GM04504 (cell line): ENCODE measurements at regions not wholly inside any gene's neighbourhood (a gene's known extent, or its start where the extent isn't known, plus 50 kb on each side); places are given as distances from the start of the nearest gene placed in this dataset.
"Not testable (repeated sequence)": the region's sequence is repeated elsewhere in the genome, so short reads cannot be mapped to it uniquely, and the experiment has no call there.

Experiments used
- DNase-seq: peaks from one replicate; pipeline ENCODE4 v3.0.0-alpha.2; 2012; ENCODE audit warnings: low read depth

DNA sequence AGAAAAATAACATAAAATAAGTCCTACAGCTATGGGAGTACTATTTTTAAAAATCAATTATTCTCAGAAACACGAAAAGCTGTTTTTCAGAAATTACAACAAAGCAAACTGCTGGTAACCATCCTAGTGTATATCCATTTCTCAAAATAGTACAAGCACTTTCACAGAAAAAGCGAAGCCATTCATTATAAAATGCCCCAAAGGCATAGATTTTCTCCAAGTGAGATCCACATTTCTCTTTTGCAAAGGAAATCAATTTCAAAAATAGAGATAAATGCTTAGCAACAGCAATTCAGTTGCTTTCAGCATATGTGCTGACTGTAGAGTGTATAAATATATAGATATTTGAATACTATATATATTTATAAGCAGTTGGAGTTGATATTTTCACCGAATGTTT is 1266.3 kb downstream of the SI start:
- no peak for DNase-seq

DNA sequence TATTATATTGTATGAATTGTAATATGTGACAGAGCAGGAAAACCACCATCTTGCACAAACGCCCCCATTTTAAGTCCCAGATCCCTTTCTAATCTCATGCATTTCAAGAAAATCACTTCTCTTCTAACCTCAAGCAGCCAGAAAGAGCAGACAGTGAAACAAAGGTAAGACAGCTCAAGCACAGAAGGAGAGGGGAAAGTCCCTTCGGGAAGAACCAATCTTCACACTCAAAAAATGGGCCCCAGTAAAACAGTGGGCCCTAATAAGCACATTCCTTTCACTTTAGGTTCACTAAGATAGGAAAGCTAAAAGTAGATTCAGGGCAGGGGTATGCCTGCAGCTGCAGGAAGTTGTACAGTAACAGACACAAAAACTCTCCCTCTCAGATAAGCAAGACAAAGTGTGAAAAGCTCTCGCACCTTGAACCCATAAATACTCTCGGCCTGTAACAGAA is 1268.7 kb downstream of the SI start:
- no peak for DNase-seq

- no peak for DNase-seq
Observed at GRCh38 chr3:163786416-163786815, 1291.9 kb downstream of the SI start.

- no peak for DNase-seq
Observed at GRCh38 chr3:163785693-163786092, 1292.6 kb downstream of the SI start.

- DNase-seq: no peak
Observed at GRCh38 chr3:163779396-163780344, 1298.6 kb downstream of the SI start.

- no peak for DNase-seq
Observed at GRCh38 chr3:163776743-163777142, 1301.6 kb downstream of the SI start.

DNA sequence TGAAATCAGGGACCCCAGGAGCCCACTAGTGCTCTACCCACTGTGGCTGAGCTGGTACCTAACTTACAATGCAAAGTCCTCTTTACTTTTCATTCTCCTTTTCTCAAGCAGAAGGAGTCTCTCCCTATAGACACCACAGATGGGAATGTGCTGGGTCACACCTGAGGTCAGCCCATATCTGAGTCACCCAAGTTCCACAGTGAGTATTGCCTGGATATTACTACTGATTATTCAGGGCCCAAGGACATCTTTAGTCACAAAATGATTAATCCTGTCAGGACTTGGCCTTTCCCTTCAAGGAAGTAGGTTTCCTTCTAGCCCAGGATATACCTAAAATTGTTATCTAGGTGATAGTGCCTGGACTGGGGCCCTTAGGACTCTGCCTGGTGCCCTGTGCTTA is 1305.2 kb downstream of the SI start:
- DNase-seq: no peak

DNA sequence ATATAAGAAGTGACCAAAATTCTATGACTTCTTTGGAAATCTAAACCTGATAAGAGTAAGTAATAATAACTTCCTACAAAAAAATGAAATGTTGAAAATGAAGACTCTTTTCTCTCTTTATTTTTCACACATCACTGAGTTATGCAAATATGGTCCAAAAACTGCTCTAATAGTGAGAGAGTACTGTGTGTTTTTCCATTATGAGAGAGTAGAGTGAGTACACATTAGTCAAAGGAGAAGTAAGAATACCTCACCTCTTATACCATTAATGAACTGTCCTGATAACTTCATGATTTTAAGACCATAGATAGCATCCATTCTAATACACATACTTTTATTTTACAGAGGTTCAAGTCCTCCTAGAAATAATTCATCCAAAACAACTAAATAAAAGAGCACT is 1310.2 kb downstream of the SI start:
- no peak for DNase-seq

- DNase-seq: no peak
Observed at GRCh38 chr3:163766112-163766511, 1312.2 kb downstream of the SI start.

DNA sequence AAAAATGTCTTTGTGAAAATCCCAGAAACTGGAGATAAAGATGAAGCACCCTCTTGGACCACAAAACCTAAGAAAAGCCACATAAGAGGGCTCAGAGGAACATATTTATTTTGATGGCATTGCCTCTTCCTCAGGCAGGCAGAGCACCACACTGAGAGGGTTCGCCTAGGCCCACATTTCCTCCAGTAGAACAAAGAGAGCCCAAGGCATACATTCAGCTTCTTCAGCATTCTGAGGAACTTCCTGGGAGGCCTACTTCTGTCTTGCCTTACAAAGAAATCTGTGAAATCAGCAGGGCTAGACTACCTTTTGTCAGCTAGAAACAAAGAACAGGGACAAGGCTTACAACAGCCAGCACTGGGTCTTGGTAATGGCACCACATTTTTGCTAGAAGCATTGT is 1325.3 kb downstream of the SI start:
- DNase-seq: no peak

DNA sequence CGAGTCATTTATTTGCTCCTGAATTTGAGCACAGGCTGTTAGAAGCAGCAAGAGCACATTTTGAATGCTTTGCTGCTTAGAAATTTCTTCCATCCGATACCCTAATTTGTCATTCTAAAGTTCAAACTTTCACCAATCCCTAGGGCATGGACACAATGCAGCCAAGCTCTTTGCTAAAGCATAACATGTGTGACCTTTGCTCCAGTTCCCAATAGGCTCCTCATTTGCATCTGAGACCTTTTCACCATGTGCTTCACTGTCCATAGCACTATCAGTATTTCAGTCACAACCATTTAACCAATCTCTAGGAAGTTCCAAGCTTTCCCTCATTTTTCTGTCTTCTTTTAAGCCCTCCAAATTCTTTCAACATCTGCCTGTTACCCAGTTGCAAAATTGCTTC is 1333.1 kb downstream of the SI start:
- DNase-seq: no peak

DNA sequence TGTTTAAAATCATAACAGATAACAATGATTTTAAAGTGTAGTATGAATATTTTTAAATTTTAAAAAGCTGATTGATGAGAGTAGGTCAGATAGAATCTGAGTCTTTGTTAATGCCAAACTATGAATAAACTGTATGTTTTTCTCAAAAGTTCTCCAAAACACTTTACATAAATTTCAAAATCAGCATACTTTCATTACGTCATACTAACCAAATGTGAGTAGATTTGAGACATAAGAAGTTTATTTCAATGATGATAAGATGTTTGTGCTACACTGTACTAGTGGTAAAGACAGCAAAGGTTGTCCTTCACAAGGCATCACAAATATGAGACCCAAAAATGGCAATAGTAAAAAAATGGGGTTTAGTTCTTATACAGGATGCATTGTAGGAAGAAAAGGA is 1342.9 kb downstream of the SI start:
- no peak for DNase-seq

GRCh38 chr3:163730684-163731083 is 1347.6 kb downstream of the SI start:
- no peak for DNase-seq

GRCh38 chr3:163726125-163726524 is 1352.2 kb downstream of the SI start:
- DNase-seq: no peak

GRCh38 chr3:163722405-163722804 is 1355.9 kb downstream of the SI start:
- no peak for DNase-seq

DNA sequence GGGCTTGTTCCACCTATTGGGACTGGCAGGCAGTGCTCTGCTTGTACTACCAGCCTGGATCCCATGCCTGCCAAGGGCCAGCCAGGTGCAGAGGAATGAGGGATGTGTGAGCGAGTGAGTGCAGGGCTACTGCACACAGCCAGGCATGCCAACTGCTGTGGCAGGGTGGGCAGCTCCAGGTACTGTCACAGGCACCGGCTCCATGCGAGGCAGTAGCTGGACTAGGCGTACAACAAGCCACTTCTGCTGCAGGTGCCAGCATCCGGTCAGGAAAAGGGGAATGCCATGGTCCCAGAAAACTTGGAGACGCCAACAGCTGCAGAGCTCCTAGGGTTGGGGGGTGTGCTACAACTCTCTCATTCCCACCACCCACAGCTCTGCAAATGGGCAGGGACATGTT is 1356.7 kb downstream of the SI start:
- no peak for DNase-seq

GRCh38 chr3:163717377-163717776 is 1360.9 kb downstream of the SI start:
- DNase-seq: no peak

- DNase-seq: no peak
Observed at GRCh38 chr3:163708428-163708827, 1369.9 kb downstream of the SI start.

- DNase-seq: no peak
Observed at GRCh38 chr3:163707659-163708058, 1370.6 kb downstream of the SI start.

- DNase-seq: not testable (repeated sequence)
Observed at GRCh38 chr3:163698221-163698620, 1380.1 kb downstream of the SI start.

DNA sequence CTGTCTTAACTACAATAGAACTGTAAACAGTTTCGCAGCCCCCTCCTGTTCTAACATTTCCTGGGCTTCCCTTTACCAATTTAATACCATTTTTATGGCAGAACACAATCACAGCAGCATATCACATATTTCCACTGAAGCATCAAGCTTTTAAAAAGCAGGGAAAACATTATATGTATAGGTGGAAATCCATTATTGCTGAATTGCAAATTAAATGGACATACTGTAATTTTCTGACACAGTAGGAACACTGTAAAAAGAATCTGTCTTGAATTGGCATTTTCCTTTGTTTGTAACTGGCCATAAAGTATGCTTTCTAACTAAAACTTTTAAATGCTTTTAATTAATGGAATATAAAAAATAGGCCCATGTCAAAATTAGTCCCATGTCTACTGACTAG is 1385.8 kb downstream of the SI start:
- DNase-seq: no peak

DNA sequence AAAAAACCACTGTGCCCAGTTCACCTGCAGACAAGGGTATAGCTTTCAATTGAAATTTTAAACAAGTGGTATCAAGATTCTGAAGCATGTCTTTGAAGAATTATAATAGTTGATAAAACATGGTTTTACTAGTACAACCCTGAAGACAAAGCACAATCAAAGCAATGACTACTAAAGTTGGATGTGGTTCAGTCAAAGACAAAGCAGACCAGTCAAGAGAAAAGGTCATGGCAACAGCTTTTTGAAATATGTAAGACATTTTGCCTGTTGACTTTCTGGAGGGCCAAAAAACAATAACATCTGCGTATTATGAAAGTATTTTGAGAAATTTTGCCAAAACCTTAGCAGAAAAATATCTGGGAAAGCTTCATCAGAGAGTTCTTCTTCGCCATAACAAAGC is 1393.6 kb downstream of the SI start:
- DNase-seq: no peak

DNA sequence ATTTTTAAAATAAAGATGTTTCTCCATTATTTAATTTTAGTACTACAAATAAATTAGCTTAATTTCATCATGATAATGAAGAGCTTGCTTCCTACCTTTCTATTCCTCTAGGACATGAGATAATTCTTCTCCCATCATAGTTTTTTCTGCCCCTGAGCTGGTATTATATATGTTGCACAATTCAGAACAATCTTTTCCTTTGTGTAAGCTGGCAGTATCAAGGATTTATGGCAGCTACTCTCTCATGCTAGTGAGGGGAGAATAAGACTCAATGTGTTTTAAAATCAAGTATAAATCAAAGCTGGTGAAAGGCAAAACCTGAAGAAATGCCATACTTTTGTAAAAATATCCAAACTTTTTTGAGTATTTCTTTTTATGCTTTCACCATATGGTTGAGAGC is 1405.3 kb downstream of the SI start:
- no peak for DNase-seq

- DNase-seq: no peak
Observed at GRCh38 chr3:163671201-163671600, 1407.1 kb downstream of the SI start.
